Renal cortex interstitium (tissue), 11 donors: ENCODE measurements at regions not wholly inside any gene's neighbourhood (a gene's known extent, or its start where the extent isn't known, plus 50 kb on each side); places are given as distances from the start of the nearest gene placed in this dataset.

Source experiments
- DNase-seq, 11 donors: peaks; one replicate each; pipeline ENCODE4 v3.0.0-alpha.2; 2013; ENCODE audit warnings: low read depth in 9 of 11, low spot score in 4 of 11; ENCODE audit errors: extremely low read depth in 1 of 11

DNA sequence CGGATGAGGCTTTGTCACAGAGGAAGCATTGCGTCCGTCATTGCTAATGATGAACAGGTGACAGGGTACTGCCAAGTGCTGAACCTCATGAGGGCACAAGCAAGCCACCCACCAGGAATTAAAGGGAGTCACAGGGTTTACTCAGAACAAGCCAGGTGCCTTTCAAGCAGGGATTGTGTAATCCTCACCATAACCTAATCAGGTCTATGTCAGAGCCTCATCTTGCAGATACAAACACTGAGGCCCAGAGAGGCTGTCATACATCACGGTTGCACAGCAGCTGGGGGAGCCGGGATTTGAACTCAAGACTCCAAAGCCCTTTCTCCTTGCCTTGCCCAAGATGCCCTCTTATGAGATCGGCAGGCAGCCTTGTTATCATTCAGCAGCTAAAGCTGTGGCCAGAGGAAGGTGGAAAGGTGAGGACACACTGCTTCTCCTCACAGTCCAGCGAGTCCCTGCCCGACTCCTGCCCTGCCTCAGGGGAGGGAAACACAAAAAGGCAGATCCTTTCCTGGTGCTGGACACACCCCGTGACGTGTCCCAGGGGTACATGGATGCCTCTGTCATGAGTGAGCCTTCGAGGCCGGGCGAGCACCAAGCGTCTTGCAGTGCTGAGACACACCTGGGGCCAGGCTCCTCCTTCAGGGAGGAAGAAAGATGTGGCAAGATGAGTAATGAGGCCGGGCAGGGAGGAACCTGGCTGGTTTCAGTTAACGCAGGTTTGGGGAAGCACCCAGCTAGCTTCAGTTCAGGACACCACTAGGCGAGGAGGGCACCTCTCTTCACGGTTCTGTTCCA is 214.9 kb downstream of the LY86 start:
- no peak for DNase-seq

DNA sequence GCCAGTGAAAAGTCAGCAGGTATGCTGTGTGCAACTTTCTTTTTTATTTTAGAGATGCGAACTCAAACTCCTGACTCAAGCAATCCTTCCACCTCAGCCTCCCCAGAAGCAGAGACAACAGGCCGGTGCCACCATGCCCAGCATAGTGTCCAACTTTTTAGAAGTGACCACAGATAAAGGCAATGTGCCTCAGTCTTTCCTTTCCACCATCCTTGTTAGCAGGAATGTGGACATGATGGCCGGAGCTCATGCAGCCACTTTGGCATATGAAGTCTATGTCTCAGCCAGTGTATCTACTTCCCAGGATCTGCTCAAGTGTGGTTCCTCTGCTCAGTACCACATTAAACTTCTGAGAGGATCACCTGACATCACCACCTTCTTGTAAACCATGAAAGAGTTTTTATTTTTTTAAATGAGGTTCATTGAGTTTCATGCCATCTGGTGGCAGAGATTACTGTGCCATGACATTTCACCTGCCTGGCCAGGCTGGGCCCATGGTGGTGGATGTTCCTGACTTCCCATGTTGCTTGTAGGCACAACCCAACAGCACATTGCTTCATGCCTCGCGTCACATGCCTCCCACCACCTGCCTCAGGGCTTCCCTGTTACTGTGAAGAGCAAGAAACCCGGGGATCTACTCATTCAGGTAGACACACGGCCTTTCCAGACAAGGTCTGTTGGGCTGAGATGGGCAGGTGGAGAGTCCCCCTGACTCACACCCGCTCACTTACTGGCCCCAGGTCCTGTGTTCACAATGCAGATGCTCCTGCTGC is 216.5 kb downstream of the LY86 start:
- no peak for DNase-seq

DNA sequence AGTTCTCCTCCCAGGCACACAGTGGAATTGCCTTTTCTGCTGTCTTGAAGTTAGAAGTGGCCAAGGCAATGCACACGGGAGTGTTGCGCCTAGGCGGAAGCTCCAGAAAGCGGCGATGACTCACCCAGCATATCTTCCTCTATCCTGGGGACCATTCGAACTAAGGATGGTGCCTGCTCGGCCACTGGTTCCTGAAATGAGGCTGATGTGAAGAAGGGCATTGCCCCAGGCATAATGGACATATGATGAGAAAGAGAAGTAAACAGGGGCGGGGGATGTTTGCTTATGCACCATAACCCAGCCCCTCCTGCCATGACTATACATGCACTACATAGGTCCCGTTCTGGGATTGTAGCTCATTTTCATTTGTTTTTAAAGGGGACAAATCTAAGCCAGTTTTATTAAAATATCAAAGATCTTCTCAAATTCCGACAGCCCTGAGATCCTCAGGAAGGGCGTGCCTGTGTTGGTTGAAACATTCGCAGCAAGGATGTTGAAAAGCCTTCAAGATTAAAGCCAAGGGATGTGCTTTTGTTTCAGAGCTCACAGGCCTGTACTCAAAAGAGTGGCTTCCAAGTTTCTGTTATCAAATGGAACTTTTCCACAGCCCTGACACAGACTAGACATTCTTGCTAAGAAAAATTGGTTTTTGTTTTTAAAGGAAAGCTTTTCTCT is 218.5 kb downstream of the LY86 start:
- DNase-seq = no peak

DNA sequence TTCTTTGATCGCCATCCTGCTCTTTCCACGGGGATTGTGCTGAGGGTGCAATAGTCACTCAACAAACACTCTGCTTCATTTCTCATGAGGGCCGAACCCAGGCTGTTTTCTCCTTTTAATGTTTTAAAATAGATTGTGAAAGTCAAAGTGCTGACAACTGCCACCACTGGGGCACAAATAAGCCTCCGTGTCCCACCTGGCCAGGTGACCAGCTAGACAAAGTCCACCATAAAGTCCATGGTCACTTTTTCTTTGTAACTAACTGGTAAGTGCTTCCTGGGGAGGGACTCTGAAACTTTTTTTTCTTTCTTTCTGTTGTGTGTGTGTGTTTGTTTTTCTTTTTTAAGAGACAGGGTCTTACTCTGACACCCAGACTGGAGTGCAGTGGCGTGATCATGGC is 219.8 kb downstream of the LY86 start:
- DNase-seq = no peak

DNA sequence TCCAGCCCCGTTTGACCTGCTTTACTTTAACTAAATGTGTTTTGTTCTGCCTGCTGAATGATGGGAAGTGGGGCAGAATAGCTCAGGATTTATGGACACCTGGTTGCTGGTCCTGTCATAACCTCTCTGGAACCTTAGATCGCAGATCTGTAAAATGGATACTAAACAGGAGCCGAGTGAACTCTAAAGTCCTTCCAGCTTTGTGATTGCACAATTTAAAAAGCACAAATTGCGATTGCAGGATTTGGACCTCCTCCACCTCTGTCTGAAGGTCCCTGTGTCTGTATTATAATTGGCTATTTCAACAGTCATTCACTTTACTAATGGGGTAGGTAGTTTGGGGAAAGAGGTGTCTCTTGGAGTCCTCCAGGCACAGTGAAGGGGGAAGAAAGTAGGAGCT is 220.4 kb downstream of the LY86 start:
- no peak for DNase-seq

DNA sequence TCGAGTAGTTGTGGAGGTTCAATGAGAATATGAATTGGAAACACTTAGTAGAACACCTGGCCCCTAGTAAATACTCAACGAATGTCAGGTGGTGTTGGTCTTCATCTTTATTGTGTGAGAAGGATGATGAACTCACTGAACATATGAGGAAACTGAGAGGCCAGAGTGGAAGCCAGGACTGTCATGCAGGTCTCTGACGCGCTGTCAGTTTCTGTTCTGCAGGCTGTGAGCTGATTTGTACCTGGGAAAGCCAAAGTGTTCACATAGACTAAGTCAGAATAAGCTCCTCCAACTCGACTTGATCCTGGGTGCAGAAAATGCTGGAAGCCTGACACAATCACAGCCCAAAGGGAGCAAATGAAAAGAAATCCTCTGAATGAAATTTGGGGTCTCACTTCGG is 222.2 kb downstream of the LY86 start:
- no peak for DNase-seq

DNA sequence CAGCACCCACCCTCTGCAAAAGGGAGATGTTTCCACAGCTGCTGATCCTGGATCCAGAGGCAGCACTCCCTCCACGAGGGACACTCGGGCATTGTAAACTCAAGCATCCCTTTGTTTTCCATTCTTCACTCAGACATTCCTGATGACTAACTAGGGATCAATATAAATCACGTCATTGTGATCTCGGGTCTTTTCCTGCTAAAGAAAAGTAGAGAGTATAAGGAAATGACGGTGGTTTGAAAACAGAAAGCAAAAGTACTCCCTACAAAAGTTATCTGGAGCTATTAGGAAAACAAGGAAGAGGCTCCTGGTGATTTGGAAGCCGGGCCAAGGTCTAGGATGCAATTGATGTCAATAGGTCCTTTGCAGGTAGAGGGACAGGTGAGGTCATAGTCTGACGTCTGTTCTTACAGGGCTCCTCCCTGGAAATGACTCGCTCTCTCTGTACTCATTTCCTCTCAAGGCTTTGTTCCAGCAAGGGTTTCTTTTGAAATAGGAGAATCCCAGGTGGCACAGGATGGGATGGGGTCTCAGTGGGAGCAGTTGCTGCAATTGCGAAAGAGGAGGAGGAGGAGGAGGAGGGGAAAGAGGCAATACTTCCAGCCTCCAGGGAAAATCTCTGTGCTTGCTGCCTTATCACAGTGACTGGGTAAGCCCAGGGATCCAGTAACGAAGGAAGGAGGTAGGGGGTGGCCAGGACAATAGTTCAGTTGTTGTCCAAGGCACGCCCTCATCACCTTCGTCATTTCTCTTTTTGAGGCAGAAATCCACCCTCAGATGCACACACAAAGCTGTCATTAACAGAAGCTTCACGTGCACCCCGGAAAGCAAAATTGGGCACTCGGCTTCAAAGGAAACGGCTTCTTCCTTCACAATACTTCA is 222.8 kb downstream of the LY86 start:
- peak in 2 of 11 donors; percentile 38 to 51 for DNase-seq

DNA sequence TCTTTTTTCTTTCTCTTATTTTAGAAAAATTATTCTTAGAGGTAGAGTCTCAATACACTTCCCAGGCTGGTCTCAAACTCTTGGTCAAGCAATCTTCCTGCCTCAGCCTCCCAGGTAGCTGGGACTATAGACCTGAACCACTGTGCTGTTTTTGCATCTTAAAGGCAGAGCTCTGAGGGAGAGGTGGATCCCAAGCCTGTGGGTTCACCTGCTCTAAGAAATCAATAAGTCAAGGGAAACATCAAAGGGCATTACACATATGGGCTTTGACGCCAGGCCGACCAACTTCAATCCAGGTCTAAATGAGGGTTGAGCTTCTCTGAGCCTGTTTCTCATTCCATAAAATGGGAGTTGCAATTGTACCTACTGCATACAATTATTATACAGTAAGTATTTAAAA is 223.9 kb downstream of the LY86 start:
- no peak for DNase-seq

DNA sequence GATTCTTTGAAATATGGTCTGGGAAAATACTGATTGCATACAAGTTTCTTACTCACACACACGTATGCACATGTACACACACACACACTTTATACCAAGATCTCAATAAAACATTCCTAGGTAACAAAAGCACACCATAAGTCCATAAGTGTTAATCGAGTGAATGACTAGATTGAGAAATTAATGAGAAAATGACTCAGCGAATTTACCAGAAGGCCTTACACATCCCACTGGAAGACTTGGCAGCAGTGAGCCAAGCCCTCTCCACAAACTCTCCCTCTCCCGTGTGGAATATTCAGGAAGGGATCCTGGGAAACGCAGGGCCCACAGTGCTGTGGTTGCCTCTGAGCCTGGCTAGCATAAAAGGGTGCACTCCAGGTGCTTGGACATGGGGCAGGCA is 227.2 kb downstream of the LY86 start:
- no peak for DNase-seq

DNA sequence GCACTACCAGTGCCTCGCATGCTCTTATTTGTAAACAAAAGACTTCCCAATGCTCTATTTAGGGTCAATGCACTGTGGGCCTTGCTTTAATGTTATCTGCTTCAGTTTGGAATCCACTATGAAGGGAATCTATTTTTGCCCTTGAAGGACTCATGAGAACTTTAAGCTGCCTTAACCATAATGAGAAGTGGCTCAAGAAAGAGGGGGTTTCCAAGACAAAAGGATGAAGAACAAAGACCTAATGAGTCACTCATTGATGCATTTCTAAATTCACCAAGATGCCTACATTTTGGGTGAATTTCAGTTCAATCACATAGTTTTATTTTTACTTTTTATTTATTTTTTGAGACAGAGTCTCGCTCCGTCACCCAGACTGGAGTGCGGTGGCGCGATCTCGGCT is 228.2 kb downstream of the LY86 start:
- no peak for DNase-seq

DNA sequence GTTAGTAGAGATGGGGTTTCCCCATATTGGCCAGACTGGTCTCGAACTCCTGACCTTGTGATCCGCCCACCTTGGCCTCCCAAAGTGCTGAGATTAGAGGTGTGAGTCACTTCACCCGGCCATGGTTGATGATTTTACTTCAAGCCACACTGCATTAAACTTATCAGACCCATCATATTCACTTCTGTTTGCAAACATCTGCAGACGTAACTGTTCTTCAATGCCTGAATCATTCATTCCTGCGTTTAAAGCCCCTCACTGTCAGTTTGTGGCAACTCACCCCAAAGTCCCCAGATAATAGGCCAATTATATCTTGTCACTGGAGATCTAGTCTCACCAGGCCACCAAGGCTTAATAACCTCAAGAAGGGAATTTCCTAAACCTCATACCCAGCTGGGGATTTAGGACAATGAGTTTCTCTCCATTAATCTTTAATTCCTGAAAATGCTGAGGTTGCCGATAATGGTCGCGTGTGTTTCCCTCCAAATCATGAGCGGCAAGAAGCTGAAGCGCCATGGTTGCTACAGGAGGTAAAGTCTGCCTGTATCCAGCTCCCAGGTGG is 229.6 kb downstream of the LY86 start:
- DNase-seq = no peak

DNA sequence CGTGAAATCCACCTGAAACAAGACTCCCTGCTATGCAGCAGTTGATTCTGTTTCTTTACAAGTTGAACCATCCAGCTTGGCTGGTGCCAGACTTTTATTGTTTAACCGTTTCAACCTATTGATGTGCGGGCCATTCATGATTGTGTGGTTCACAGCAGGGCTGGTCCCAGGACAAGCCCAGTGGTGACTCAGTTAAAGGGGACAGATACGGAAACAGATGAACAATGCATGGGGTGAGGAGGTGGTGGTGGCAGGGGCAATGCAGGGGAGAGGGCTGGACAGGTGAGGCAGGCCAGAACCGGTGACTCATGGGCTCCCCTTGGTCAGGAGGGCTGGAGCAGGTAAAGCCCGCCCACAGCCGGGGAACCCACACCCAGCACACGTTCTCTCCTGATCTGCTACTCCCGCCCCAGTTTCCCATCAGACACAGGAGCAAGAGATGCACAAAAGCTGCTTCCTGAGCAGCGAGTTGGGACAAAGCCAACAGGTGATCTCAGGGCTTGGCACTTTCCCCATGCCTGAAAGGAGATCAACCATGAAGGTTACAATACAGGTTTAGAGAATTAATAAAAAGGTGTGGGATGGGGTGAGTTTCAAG is 232.2 kb downstream of the LY86 start:
- peak in 6 of 11 donors; percentile 39 to 70 (median 58) for DNase-seq

DNA sequence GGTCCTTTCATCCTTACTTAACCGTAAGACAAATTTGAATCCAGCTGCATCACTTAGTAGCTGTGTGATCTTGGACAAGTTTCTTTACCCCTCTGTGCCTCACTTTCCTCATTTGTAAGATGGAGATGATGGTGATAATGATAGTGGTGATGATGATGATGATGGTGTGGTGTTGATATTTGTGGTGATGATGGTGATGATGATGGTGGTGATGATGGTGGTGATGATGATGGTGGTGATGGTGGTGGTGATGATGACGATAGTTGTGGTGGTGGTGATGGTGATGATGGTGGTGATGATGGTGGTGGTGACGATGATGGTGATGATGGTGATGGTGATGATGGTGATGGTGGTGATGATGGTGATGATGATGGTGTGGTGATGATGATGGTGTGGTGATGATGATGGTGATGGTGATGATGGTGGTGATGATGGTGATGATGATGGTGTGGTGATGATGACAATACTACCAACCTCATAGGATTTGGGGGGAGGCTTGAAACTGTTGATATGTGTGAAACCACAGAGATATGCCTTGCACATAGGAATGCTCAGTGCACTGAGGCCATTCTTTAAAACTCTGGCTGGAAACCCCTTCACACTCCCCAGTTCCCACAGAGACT is 233.2 kb downstream of the LY86 start:
- DNase-seq = no peak

DNA sequence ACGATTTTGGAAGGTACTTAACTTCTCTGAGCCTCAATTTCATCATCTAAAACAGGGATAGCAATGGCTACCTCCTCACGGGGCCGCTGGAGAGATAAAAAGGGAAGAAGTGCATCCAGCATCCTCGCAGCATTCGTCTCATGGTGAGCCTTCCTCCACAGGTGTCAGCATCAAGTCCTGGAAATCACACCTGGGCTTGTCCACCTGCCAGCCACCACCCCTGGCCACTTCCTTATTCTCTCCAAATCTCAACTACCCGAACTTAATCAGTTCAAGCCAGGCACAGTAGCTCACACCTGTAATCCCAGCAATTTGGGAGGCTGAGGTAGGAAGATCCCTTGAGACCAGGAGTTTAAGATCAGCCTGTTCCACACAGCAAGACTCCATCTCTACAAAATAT is 234.5 kb downstream of the LY86 start:
- no peak for DNase-seq

DNA sequence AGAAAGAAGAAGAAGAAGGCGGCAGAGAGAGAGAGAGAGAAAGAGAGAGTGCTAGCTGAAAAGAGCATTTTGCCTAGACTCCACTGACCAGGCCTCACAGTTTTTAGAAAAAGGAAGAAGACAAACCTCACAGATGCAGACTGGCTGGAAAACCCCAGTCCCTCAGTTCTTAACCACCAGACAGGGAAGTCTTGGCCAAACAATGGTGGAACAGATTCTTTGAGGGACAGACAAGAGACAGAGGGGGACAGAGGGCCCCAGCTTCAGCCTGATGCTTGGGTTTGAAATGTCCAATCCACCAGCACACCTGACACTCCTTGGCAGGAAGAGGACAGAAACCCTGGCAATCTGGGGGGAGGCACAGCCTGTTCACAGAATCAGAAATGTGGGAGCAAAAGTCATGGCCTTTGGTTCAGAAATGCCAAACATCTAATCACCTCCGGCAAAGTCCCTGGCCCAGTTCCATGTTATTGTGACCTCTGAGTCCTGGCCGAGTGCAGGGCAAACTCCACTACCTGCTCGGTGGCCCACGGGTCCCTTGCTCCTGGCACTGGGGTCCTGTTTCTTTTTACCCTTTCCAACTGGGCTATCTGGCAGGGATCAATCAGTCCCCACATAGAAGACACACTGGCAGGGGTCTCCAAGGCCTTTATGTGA is 235.2 kb downstream of the LY86 start:
- DNase-seq = no peak

DNA sequence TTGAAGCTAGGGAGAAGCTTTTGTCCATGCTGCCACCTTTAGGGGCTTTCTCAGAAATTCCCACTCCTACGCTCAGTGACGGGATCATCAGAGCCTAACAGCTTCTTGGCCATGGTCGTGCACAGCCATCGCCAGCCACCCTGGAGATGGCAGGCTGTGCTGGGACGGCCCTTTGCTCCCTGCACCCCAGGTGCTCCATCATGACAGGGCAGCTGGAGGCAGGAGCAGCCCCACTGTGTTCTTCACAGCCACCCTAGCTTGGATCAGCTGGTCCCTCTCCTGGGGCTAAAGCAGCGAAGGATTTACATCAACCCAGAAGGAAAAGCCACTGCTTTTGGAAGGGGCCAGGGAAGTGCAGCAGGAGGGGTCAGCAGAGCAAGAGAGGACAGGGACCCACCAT is 235.9 kb downstream of the LY86 start:
- no peak for DNase-seq

DNA sequence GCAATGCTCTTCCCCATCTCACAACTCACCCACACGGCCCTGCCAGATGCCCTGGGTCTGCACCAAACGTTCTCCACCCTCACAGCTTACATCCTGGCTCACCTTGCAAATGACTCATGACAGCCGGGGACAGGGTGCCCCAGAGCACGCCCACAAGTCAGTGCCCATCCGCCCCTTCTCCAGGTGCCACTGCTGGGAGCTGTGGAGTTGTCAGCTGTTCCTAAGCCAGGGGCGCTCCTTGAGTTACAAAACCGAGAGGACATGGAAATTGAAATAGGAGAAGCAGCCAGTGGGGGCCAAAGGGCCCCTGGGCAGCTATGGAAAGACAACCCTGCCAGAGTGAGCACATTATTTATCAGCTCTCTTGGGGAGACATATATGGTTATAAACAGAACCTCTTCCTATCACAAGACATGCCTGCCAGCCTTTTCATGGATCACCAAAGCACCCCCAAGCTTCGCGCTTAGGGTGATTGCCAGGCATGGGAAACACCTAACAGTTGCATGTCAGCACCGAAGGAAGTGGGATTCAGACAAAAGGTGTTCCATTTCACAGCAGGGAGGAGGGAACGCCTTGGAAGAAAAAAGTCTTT is 236.8 kb downstream of the LY86 start:
- DNase-seq = no peak
